CD14-positive monocyte (primary cell): ENCODE measurements at regions not wholly inside any gene's neighbourhood (a gene's known extent, or its start where the extent isn't known, plus 50 kb on each side); places are given as distances from the start of the nearest gene placed in this dataset.

Source experiments
- DNase-seq, 3 donors: peaks; one replicate each; pipeline ENCODE4 v3.0.0-alpha.2; 2011 to 2022
- H2AFZ ChIP-seq: 2 replicates; pipeline ENCODE4 v1.6.0; 2012; ENCODE audit warnings: mild to moderate bottlenecking, low read depth, low read length, inconsistent platforms; ENCODE audit not compliant: insufficient read depth, poor library complexity, severe bottlenecking
- H3K27ac ChIP-seq, 2 donors: 1 replicate in 1 of 2; 2 replicates in 1 of 2; pipeline ENCODE4 v1.5.1; 2012 to 2013; ENCODE audit warnings: low read length in 2 of 2, control low read depth in 1 of 2, inconsistent platforms in 1 of 2, low read depth in 1 of 2, mild to moderate bottlenecking in 1 of 2
- H3K27me3 ChIP-seq, 2 donors: one replicate each; pipeline versions ENCODE4 v1.6.0 to v1.6.1; 2011 to 2013; ENCODE audit warnings: low read length in 2 of 2; ENCODE audit not compliant: control insufficient read depth in 2 of 2, insufficient read depth in 2 of 2
- H3K36me3 ChIP-seq, 2 donors: replicated peaks in 1 of 2; 1 replicate in 1 of 2; 2 replicates in 1 of 2; pipeline versions ENCODE4 v1.5.1 to v1.6.1; 2012 to 2013; ENCODE audit warnings: low read length in 2 of 2, control low read depth in 1 of 2, inconsistent platforms in 1 of 2, mild to moderate bottlenecking in 1 of 2; ENCODE audit not compliant: insufficient read depth in 2 of 2, control insufficient read depth in 1 of 2
- H3K4me1 ChIP-seq, 2 donors: 1 replicate in 1 of 2; 2 replicates in 1 of 2; pipeline versions ENCODE4 v1.5.1 to v1.6.1; 2012 to 2013; ENCODE audit warnings: low read length in 2 of 2, control low read depth in 1 of 2, inconsistent platforms in 1 of 2, mild to moderate bottlenecking in 1 of 2, moderate library complexity in 1 of 2; ENCODE audit not compliant: insufficient read depth in 2 of 2, control insufficient read depth in 1 of 2
- H3K4me2 ChIP-seq: replicated peaks from 2 replicates; pipeline ENCODE3; 2012; ENCODE audit warnings: low read length, moderate library complexity, mild to moderate bottlenecking; ENCODE audit not compliant: poor library complexity, severe bottlenecking; ENCODE audit errors: extremely low read depth
- H3K4me3 ChIP-seq, 3 experiments: fragments of 200-600 bp in 1 of 3; sonication (generic) in 1 of 3; replicated peaks in 1 of 3; 1 replicate in 2 of 3; 2 replicates in 1 of 3; pipeline ENCODE4 v1.5.1; 2011 to 2013; ENCODE audit warnings: low read length in 3 of 3, mild to moderate bottlenecking in 3 of 3, control low read depth in 2 of 3, low read depth in 2 of 3, inconsistent platforms in 1 of 3, moderate library complexity in 1 of 3
- H3K79me2 ChIP-seq: 2 replicates; pipeline ENCODE4 v1.6.0; 2012; ENCODE audit warnings: mild to moderate bottlenecking, control low read depth, inconsistent platforms, low read length, moderate library complexity; ENCODE audit not compliant: insufficient read depth
- H3K9ac ChIP-seq: 2 replicates; pipeline ENCODE4 v1.6.0; 2017; ENCODE audit warnings: low read length, mild to moderate bottlenecking; ENCODE audit not compliant: insufficient read depth, poor library complexity, severe bottlenecking
- H3K9me3 ChIP-seq, 2 donors: replicated peaks in 1 of 2; 1 replicate in 1 of 2; 2 replicates in 1 of 2; pipeline versions ENCODE4 v1.5.1 to v1.6.1; 2012 to 2013; ENCODE audit warnings: low read length in 2 of 2, control low read depth in 1 of 2; ENCODE audit not compliant: control insufficient read depth in 1 of 2, insufficient read depth in 1 of 2
- H4K20me1 ChIP-seq: 2 replicates; pipeline ENCODE4 v1.6.0; 2012; ENCODE audit warnings: mild to moderate bottlenecking, low read length, control low read depth, moderate library complexity; ENCODE audit not compliant: insufficient read depth
- H3K27ac Mint-ChIP-seq, 7 donors: one replicate each; pipeline ENCODE4 v1.8.0; 2020; ENCODE audit warnings: mild to moderate bottlenecking in 7 of 7, mixed read lengths in 7 of 7, moderate library complexity in 6 of 7, inconsistent platforms in 2 of 7
- H3K27me3 Mint-ChIP-seq, 3 donors: one replicate each; pipeline ENCODE4 v1.8.0; 2021 to 2022; ENCODE audit warnings: low read depth in 3 of 3, mild to moderate bottlenecking in 3 of 3, mixed read lengths in 3 of 3, moderate library complexity in 3 of 3, inconsistent platforms in 1 of 3
- H3K36me3 Mint-ChIP-seq, 2 donors: one replicate each; pipeline ENCODE4 v1.8.0; 2020; ENCODE audit warnings: mixed read lengths in 2 of 2, inconsistent platforms in 1 of 2, mild to moderate bottlenecking in 1 of 2
- H3K4me1 Mint-ChIP-seq: one replicate; pipeline ENCODE4 v1.8.0; 2020; ENCODE audit warnings: mild to moderate bottlenecking, mixed read lengths
- H3K4me3 Mint-ChIP-seq, 2 donors: one replicate each; pipeline ENCODE4 v1.8.0; 2020; ENCODE audit warnings: mild to moderate bottlenecking in 2 of 2, mixed read lengths in 2 of 2, moderate library complexity in 1 of 2
- H3K9me3 Mint-ChIP-seq, 7 donors: one replicate each; pipeline ENCODE4 v1.8.0; 2020 to 2022; ENCODE audit warnings: mixed read lengths in 7 of 7, mild to moderate bottlenecking in 6 of 7, moderate library complexity in 6 of 7, inconsistent platforms in 2 of 7
- CTCF ChIP-seq: fragments of 200-600 bp; IDR thresholded peaks from one replicate; pipeline ENCODE4 v1.8.0; 2022; ENCODE audit warnings: antibody characterized with exemption, mild to moderate bottlenecking
- WGBS: methylation state at CpG from one replicate; pipeline ENCODE4 v1.1.5; 2013; ENCODE audit warnings: missing lambda C conversion rate; ENCODE audit not compliant: insufficient coverage; 5-methylcytosine and 5-hydroxymethylcytosine counted together
- intact Hi-C, 2 donors: fragments of 100-400 bp; cut with micrococcal nuclease; formaldehyde crosslinking; loops; one replicate each; pipeline versions ENCODE4 v1.15.0 to v1.15.1; 2023

- Histone ChIP-seq H3K36me3 (no peaks in the 10 kb centered on the region), H3K27ac (no peak overlapping the region), H3K9me3 (peaks cover 8 to 10% of the 10 kb centered on the region in 2 donors), H3K4me2 (no peak overlapping the region), H2AFZ (no peak overlapping the region), H3K27me3 (no peaks in the 10 kb centered on the region), H3K4me3 (no peak overlapping the region), H3K9ac (no peak overlapping the region), H3K79me2 (no peaks in the 10 kb centered on the region), H3K4me1 (no peaks in the 10 kb centered on the region), H4K20me1 (no peaks in the 10 kb centered on the region)
- no peak for DNase-seq
- Mint-ChIP-seq H3K4me1 (no peaks in the 10 kb centered on the region), H3K27me3 (no peaks in the 10 kb centered on the region), H3K27ac (no peak overlapping the region), H3K4me3 (no peak overlapping the region), H3K9me3 (peaks cover 0 to 12% (median 5%) of the 10 kb centered on the region in 7 donors), H3K36me3 (no peaks in the 10 kb centered on the region)
- intact Hi-C loops = no loop called here
- no peak for TF ChIP-seq CTCF
- WGBS = 100% methylated on average over 1 of the region's 5 CpGs
Observed at GRCh38 chr2:51401546-51401945, 369.6 kb upstream of the NRXN1 start.

- Histone ChIP-seq H3K9ac (no peak overlapping the region), H2AFZ (no peak overlapping the region), H3K36me3 (no peaks in the 10 kb centered on the region), H3K27me3 (no peaks in the 10 kb centered on the region), H3K79me2 (no peaks in the 10 kb centered on the region), H3K4me1 (no peaks in the 10 kb centered on the region), H3K9me3 (peaks cover 26 to 27% of the 10 kb centered on the region in 2 donors), H4K20me1 (no peaks in the 10 kb centered on the region), H3K4me2 (no peak overlapping the region), H3K27ac (no peak overlapping the region), H3K4me3 (no peak overlapping the region)
- Mint-ChIP-seq H3K4me1 (no peaks in the 10 kb centered on the region), H3K9me3 (peaks cover 2 to 15% (median 10%) of the 10 kb centered on the region in 7 donors), H3K36me3 (no peaks in the 10 kb centered on the region), H3K27ac (no peak overlapping the region), H3K4me3 (no peak overlapping the region), H3K27me3 (no peaks in the 10 kb centered on the region)
- TF ChIP-seq CTCF = no peak
- intact Hi-C loops = no loop called here
- DNase-seq = no peak
Observed at GRCh38 chr2:51387235-51387634, 355.3 kb upstream of the NRXN1 start.
